ENCODE measurements at regions not wholly inside any gene's neighbourhood (a gene's known extent, or its start where the extent isn't known, plus 50 kb on each side); places are given as distances from the start of the nearest gene placed in this dataset.

- Mint-ChIP-seq H3K4me3 (no peak overlapping the region), H3K4me1 (no peaks in the 10 kb centered on the region), H3K9me3 (peaks cover 8% of the 10 kb centered on the region), H3K27ac (no peak overlapping the region), H3K27me3 (ENCODE audit: low read depth, poor library complexity) (no peaks in the 10 kb centered on the region), H3K36me3 (ENCODE audit: low read depth) (peaks cover 6% of the 10 kb centered on the region)
- DNase-seq = no peak
- TF ChIP-seq CTCF (IDR thresholded peaks at IDR 0.05) = no peak
Observed at GRCh38 chr2:138319616-138320015, 182.0 kb upstream of the SPOPL start.

- H3K4me3 Mint-ChIP-seq = no peak overlapping the region
- no peaks in the 10 kb centered on the region for H3K27me3 Mint-ChIP-seq (ENCODE audit: low read depth, poor library complexity)
- no peak for DNase-seq
- no peak overlapping the region for H3K27ac Mint-ChIP-seq
- H3K36me3 Mint-ChIP-seq (ENCODE audit: low read depth) = peaks cover under 1% of the 10 kb centered on the region
- peaks cover 1% of the 10 kb centered on the region for H3K9me3 Mint-ChIP-seq
- TF ChIP-seq CTCF (IDR thresholded peaks at IDR 0.05) = no peak
- no peaks in the 10 kb centered on the region for H3K4me1 Mint-ChIP-seq
Observed at GRCh38 chr2:138321458-138321857, 180.1 kb upstream of the SPOPL start.

GRCh38 chr2:138323382-138324067 lies 178.0 kb upstream of the SPOPL start:
- Mint-ChIP-seq H3K4me1 (no peaks in the 10 kb centered on the region), H3K4me3 (no peak overlapping the region), H3K36me3 (ENCODE audit: low read depth) (no peaks in the 10 kb centered on the region), H3K27me3 (ENCODE audit: low read depth, poor library complexity) (no peaks in the 10 kb centered on the region), H3K27ac (no peak overlapping the region), H3K9me3 (no peaks in the 10 kb centered on the region)
- TF ChIP-seq CTCF (IDR thresholded peaks at IDR 0.05) = no peak
- no peak for DNase-seq

GRCh38 chr2:138324068-138324771 lies 177.3 kb upstream of the SPOPL start:
- Mint-ChIP-seq H3K36me3 (ENCODE audit: low read depth) (no peaks in the 10 kb centered on the region), H3K9me3 (no peaks in the 10 kb centered on the region), H3K27ac (no peak overlapping the region), H3K4me1 (peaks cover 5% of the 10 kb centered on the region), H3K4me3 (no peak overlapping the region), H3K27me3 (ENCODE audit: low read depth, poor library complexity) (no peaks in the 10 kb centered on the region)
- no peak for DNase-seq
- no peak for TF ChIP-seq CTCF (IDR thresholded peaks at IDR 0.05)

GRCh38 chr2:138327967-138328366 lies 173.6 kb upstream of the SPOPL start:
- no peak for TF ChIP-seq CTCF (IDR thresholded peaks at IDR 0.05)
- H3K4me3 Mint-ChIP-seq = no peak overlapping the region
- no peak for DNase-seq
- H3K27ac Mint-ChIP-seq = no peak overlapping the region
- H3K9me3 Mint-ChIP-seq = no peaks in the 10 kb centered on the region
- H3K36me3 Mint-ChIP-seq (ENCODE audit: low read depth) = no peaks in the 10 kb centered on the region
- no peaks in the 10 kb centered on the region for H3K27me3 Mint-ChIP-seq (ENCODE audit: low read depth, poor library complexity)
- H3K4me1 Mint-ChIP-seq = peaks cover 20% of the 10 kb centered on the region

- Mint-ChIP-seq H3K36me3 (ENCODE audit: low read depth) (no peaks in the 10 kb centered on the region), H3K4me3 (no peak overlapping the region), H3K27me3 (ENCODE audit: low read depth, poor library complexity) (no peaks in the 10 kb centered on the region), H3K4me1 (peaks cover 21% of the 10 kb centered on the region), H3K27ac (peak overlapping the region; percentile 52), H3K9me3 (no peaks in the 10 kb centered on the region)
- no peak for DNase-seq
- no peak for TF ChIP-seq CTCF (IDR thresholded peaks at IDR 0.05)
Observed at GRCh38 chr2:138329162-138329561, 172.4 kb upstream of the SPOPL start.

Data from nephron progenitor cell (in vitro differentiated cells).